ENCODE measurements at regions not wholly inside any gene's neighbourhood (a gene's known extent, or its start where the extent isn't known, plus 50 kb on each side); places are given as distances from the start of the nearest gene placed in this dataset.

- peak; percentile 45 for TF ChIP-seq ZNF592 (IDR thresholded peaks at IDR 0.05)
- TF ChIP-seq LARP7 (IDR thresholded peaks at IDR 0.05) = no peak
- no peak for TF ChIP-seq DLX4 (CRISPR knock-in tag; IDR thresholded peaks at IDR 0.05)
- peak; percentile 93 for TF ChIP-seq ZNF316 (IDR thresholded peaks at IDR 0.05)
- no peak for TF ChIP-seq KAT2B (IDR thresholded peaks at IDR 0.05; ENCODE audit: low read depth, low read length)
- no peak for TF ChIP-seq RAD51 (IDR thresholded peaks at IDR 0.05; ENCODE audit: borderline replicate concordance, low read depth)
- TF ChIP-seq ZNF655 (CRISPR knock-in tag; IDR thresholded peaks at IDR 0.05) = no peak
- TF ChIP-seq NCOA4 (IDR thresholded peaks at IDR 0.05; ENCODE audit: partially characterized antibody) = peak; percentile 26
- peak; percentile 36; the same call in 1 of the 2 replicates for TF ChIP-seq RNF2 (IDR thresholded peaks at IDR 0.05)
- TF ChIP-seq ILF3 (IDR thresholded peaks at IDR 0.05; ENCODE audit: borderline replicate concordance) = no peak
- TF ChIP-seq SLC30A9 (CRISPR knock-in tag; IDR thresholded peaks at IDR 0.05) = no peak
- TF ChIP-seq KLF10 (CRISPR knock-in tag; IDR thresholded peaks at IDR 0.05) = no peak
- TF ChIP-seq ETV6 (IDR thresholded peaks at IDR 0.05; ENCODE audit: borderline replicate concordance in 1 of 2, low read depth in 2 of 2, low read length in 1 of 2) = no peak
- no peak for TF ChIP-seq ETV6 (CRISPR knock-in tag; IDR thresholded peaks at IDR 0.05; ENCODE audit: borderline replicate concordance)
- TF ChIP-seq SREBF1 (IDR thresholded peaks at IDR 0.05; ENCODE audit: borderline replicate concordance, low read depth, low read length) = no peak
- TF ChIP-seq, protein P1, sequence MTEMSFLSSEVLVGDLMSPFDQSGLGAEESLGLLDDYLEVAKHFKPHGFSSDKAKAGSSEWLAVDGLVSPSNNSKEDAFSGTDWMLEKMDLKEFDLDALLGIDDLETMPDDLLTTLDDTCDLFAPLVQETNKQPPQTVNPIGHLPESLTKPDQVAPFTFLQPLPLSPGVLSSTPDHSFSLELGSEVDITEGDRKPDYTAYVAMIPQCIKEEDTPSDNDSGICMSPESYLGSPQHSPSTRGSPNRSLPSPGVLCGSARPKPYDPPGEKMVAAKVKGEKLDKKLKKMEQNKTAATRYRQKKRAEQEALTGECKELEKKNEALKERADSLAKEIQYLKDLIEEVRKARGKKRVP (CRISPR knock-in tag; IDR thresholded peaks at IDR 0.05) = no peak
- TF ChIP-seq NFIX (CRISPR knock-in tag; IDR thresholded peaks at IDR 0.05; ENCODE audit: low read depth) = no peak
- peak; percentile 70; the same call in 1 of the 2 replicates for TF ChIP-seq GATA2 (CRISPR knock-in tag; IDR thresholded peaks at IDR 0.05)
- TF ChIP-seq EZH2 (IDR thresholded peaks at IDR 0.05; ENCODE audit: borderline replicate concordance, low read depth, low read length) = no peak
- peak; percentile 26; the same call in 1 of the 2 replicates for TF ChIP-seq ZNF24 (IDR thresholded peaks at IDR 0.05)
- TF ChIP-seq HSF4 (CRISPR knock-in tag; IDR thresholded peaks at IDR 0.05; ENCODE audit: borderline replicate concordance) = no peak
Measured at GRCh38 chr6:139533573-139534471, 159.4 kb upstream of the CITED2 start (continued).

All from K562 (cell line).